NB4 (cell line): ENCODE measurements at regions not wholly inside any gene's neighbourhood (a gene's known extent, or its start where the extent isn't known, plus 50 kb on each side); places are given as distances from the start of the nearest gene placed in this dataset.

Experiments used
- MYC ChIP-seq: IDR thresholded peaks from 2 replicates; pipeline ENCODE4 v1.6.1; 2011; ENCODE audit warnings: low read depth, low read length
- POLR2A ChIP-seq: IDR thresholded peaks from 2 replicates; pipeline ENCODE4 v1.6.1; 2011; ENCODE audit warnings: mild to moderate bottlenecking; ENCODE audit not compliant: insufficient read length; ENCODE audit errors: extremely low read depth
- TF ChIP-seq, protein P1 (sequence below): IDR thresholded peaks from one replicate; pipeline ENCODE4 v1.5.1; 2012; ENCODE audit warnings: low read depth, low read length

DNA sequence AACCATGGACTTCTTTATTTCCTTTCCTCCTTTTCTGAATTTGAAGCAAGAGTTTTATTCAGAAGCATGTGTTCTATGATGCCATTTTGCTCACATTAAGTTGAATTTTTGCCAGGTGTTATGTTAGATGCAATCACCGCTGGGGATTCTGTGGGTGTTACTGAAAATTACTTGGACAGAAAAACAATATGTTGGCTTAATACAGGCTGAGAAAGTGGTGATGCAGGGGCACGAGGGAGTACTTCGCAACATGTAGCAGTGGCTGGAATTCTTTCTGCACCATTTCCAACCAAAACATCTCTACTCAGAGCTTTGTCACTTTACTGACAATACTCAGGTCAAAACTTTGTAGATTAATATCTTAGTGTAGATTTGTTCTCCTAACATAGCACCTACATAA, 109.2 kb upstream of the PCDH18 start:
- TF ChIP-seq, protein P1, sequence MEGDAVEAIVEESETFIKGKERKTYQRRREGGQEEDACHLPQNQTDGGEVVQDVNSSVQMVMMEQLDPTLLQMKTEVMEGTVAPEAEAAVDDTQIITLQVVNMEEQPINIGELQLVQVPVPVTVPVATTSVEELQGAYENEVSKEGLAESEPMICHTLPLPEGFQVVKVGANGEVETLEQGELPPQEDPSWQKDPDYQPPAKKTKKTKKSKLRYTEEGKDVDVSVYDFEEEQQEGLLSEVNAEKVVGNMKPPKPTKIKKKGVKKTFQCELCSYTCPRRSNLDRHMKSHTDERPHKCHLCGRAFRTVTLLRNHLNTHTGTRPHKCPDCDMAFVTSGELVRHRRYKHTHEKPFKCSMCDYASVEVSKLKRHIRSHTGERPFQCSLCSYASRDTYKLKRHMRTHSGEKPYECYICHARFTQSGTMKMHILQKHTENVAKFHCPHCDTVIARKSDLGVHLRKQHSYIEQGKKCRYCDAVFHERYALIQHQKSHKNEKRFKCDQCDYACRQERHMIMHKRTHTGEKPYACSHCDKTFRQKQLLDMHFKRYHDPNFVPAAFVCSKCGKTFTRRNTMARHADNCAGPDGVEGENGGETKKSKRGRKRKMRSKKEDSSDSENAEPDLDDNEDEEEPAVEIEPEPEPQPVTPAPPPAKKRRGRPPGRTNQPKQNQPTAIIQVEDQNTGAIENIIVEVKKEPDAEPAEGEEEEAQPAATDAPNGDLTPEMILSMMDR = no peak
- TF ChIP-seq POLR2A = no peak
- no peak for TF ChIP-seq MYC
